Activated naive CD8-positive, alpha-beta T cell treated with anti-CD3 and anti-CD28 coated beads, Interleukin-2, amount 10 ng/mL, durations not matched to agents 7 days and 5 days (primary cell): ENCODE measurements at regions not wholly inside any gene's neighbourhood (a gene's known extent, or its start where the extent isn't known, plus 50 kb on each side); places are given as distances from the start of the nearest gene placed in this dataset.

Source experiments
- ATAC-seq: fragments of 150-1000 bp; cut with Tn5 transposase; one replicate; pipeline ENCODE4 v1.10.0; 2021; ENCODE audit warnings: low read depth, moderate library complexity
- POLR2A ChIA-PET: fragments of 350-600 bp; sonication (Branson Sonifier 250); formaldehyde crosslinking; loops from one replicate; lab custom pipeline; 2021; ENCODE audit warnings: antibody characterized with exemption; lab: Charles Lee
- DNase-seq: peaks from one replicate; pipeline ENCODE4 v3.0.0; 2021
- H3K27ac Mint-ChIP-seq: one replicate; pipeline ENCODE4 v1.8.0; 2022; ENCODE audit warnings: mild to moderate bottlenecking, mixed read lengths
- H3K27me3 Mint-ChIP-seq: one replicate; pipeline ENCODE4 v1.8.0; 2022; ENCODE audit warnings: mild to moderate bottlenecking, moderate library complexity, mixed read lengths
- H3K36me3 Mint-ChIP-seq: one replicate; pipeline ENCODE4 v1.8.0; 2021; ENCODE audit warnings: mild to moderate bottlenecking, mixed read lengths
- H3K4me1 Mint-ChIP-seq: one replicate; pipeline ENCODE4 v1.8.0; 2021; ENCODE audit warnings: mixed read lengths
- H3K4me3 Mint-ChIP-seq: one replicate; pipeline ENCODE4 v1.8.0; 2022; ENCODE audit warnings: mild to moderate bottlenecking, moderate library complexity, mixed read lengths
- H3K9me3 Mint-ChIP-seq: one replicate; pipeline ENCODE4 v1.8.0; 2021; ENCODE audit warnings: mixed read lengths

DNA sequence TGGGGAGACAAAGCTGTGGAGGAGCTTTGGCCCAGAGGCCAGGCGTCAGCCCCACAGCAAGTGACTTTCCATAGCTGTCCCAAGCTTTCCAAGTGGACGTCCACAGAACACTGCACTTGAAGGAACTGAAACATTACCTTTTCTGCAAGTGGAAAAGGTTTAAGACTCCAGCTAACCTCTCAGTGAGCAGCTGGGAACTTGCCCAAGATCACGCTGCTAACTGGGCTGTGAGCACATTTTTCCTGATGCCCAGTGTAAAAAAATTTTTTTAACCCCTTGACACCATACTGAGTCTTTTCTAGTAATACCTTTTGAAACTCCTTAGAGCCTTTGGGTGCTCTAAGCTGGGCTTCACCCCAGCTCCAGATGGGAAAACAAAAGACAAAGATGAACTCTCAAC lies 256.7 kb downstream of the HAUS1 start:
- no peak overlapping the region for H3K27ac Mint-ChIP-seq
- ATAC-seq (no peak), DNase-seq (no peak)
- POLR2A ChIA-PET = no interaction called here
- no peaks in the 10 kb centered on the region for H3K4me1 Mint-ChIP-seq
- H3K27me3 Mint-ChIP-seq = no peaks in the 10 kb centered on the region
- H3K36me3 Mint-ChIP-seq = no peaks in the 10 kb centered on the region
- H3K4me3 Mint-ChIP-seq = no peak overlapping the region
- no peaks in the 10 kb centered on the region for H3K9me3 Mint-ChIP-seq

DNA sequence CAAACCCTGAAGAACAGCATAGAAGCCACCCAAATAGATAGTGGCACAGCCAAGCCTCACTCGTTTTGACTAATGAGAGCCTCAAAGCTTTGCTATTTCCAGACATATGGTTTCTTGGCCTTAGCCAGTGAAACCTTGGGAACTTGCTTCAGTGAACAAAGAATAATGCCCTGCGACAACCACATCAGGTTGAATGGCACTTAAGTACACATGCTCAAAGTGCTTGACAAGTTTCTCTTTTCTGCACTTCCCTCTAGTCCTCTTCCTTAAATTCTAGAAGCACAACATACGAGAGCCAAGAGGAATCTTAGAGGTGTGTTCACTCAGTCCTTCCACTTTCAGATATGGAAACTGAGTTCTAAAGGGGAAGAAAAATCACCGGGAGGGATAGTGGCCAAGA lies 258.3 kb downstream of the HAUS1 start:
- DNase-seq (no peak), ATAC-seq (no peak)
- Mint-ChIP-seq H3K4me3 (no peak overlapping the region), H3K27ac (no peak overlapping the region), H3K4me1 (no peaks in the 10 kb centered on the region), H3K9me3 (no peaks in the 10 kb centered on the region), H3K36me3 (no peaks in the 10 kb centered on the region), H3K27me3 (no peaks in the 10 kb centered on the region)
- POLR2A ChIA-PET = no interaction called here

DNA sequence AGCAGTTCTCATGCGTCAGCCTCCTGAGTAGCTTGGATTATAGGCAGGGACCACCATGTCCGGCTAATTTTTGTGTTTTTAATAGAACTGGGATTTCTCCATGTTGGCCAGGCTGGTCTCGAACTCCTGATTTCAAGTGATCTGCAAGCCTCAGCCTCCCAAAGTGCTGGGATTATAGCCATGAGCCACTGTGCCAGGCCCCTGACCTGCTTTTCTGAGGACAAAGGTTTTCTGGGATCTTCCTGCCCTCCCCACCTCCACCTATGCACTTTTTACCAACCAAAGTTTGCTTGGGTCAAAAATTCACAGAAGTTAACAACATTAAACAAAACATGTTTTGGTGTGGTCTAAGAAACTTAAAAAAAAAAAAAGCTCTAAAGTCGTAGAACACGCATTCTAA lies 259.9 kb downstream of the HAUS1 start:
- H3K27ac Mint-ChIP-seq = no peak overlapping the region
- H3K27me3 Mint-ChIP-seq = no peaks in the 10 kb centered on the region
- no peaks in the 10 kb centered on the region for H3K36me3 Mint-ChIP-seq
- no peak overlapping the region for H3K4me3 Mint-ChIP-seq
- ATAC-seq = no peak
- POLR2A ChIA-PET = interaction anchor here (0.6 kb wide), 1 partner anchor 784 kb away, joined by 3 read pairs; no protein-coding TSS in a partner anchor
- DNase-seq = no peak
- no peaks in the 10 kb centered on the region for H3K4me1 Mint-ChIP-seq
- no peaks in the 10 kb centered on the region for H3K9me3 Mint-ChIP-seq

DNA sequence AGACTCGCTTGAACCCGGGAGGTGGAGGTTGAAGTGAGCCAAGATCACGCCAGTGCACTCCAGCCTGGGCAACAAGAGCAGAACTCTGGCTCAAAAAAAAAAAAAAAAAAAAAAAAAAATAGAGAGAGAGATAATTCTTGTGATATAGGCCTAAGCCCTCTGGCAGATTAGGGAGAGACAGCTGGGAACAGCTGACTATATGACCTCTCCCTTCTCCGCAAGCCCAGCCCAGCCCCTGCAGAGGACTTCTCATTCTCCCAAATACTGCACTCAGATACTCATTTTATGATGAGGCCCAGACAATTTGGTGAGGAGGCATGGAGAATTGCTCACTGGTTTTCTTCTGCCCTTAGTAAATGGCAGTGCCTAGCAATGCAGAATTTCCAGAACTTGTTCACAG lies 262.0 kb downstream of the HAUS1 start:
- H3K9me3 Mint-ChIP-seq = no peaks in the 10 kb centered on the region
- no peaks in the 10 kb centered on the region for H3K27me3 Mint-ChIP-seq
- POLR2A ChIA-PET = no interaction called here

DNA sequence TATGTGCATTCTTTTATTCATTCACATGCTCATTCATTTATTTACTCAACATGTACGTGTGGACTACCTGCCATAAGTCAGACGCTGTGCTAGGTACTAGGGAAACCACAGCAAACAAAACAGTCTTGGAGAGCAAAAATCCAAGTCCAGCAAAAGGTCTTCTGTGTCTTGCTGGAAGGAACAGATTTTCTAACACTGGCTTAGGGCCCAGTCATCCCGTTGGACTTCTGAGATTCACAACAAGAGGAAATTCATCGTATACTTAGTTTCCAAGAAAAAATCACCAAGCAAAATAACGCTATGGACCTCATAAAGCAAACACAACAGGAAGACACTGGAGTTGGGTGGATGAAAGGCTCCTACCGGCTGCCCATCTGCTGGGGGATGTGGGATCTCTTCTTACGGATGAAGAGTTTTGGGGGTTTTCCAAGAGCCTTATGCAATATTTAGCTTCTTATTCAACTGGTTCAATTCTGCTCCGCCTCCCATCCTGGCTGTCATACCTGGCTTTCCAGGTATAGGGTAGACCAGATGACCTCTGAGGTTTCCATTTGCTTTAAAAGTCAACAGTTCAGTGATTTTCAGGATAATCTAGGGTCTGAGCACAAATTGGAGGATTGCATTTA lies 262.7 kb downstream of the HAUS1 start:
- Mint-ChIP-seq H3K4me1 (no peaks in the 10 kb centered on the region), H3K27me3 (no peaks in the 10 kb centered on the region), H3K9me3 (no peaks in the 10 kb centered on the region), H3K4me3 (no peak overlapping the region), H3K36me3 (no peaks in the 10 kb centered on the region), H3K27ac (no peak overlapping the region)
- DNase-seq (no peak), ATAC-seq (no peak)
- POLR2A ChIA-PET = no interaction called here

More for the DNA sequence above, 262.0 kb downstream of the HAUS1 start:
- H3K4me1 Mint-ChIP-seq = no peaks in the 10 kb centered on the region
- no peak for ATAC-seq
- H3K4me3 Mint-ChIP-seq = no peak overlapping the region
- H3K27ac Mint-ChIP-seq = no peak overlapping the region
- no peaks in the 10 kb centered on the region for H3K36me3 Mint-ChIP-seq
- DNase-seq = no peak

DNA sequence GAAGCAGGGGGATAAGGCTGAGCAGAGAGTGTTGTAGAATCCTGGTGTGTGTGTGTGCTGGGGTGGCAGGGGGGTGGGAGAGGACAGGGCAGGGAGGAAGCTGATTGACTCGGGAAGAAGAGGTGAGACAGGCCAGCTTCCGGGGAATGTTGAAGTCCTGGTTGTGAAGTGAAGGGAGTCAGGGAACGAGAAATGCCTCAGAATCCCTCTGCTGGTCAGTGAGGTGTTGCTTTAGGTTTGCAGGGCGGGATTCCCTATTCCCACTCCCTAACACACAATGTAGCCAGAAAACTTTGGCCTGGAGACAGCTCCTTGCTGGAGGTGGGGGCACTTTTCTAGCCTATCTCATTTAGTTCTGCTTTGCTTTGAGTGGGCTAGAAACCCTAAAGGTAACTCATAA lies 265.1 kb downstream of the HAUS1 start:
- no peak overlapping the region for H3K27ac Mint-ChIP-seq
- no peaks in the 10 kb centered on the region for H3K9me3 Mint-ChIP-seq
- no peak overlapping the region for H3K4me3 Mint-ChIP-seq
- no peaks in the 10 kb centered on the region for H3K36me3 Mint-ChIP-seq
- no peaks in the 10 kb centered on the region for H3K4me1 Mint-ChIP-seq
- ATAC-seq (no peak), DNase-seq (no peak)
- no peaks in the 10 kb centered on the region for H3K27me3 Mint-ChIP-seq
- POLR2A ChIA-PET = no interaction called here

DNA sequence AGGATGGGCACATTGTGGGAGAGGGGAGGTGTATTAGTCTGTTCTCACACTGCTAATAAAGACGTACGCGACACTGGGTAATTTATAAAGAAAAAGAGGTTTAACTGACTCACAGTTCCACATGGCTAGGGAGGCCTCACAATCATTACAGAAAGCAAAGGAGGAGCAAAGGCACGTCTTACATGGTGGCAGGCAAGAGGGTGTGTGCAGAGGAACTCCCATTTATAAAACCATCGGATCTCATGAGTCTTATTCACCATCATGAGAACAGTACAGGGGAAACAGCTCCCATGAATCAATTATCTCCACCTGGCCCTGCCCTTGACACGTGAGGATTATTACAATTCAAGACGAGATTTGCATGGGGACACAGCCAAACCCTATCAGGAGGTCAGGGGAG lies 266.7 kb downstream of the HAUS1 start:
- Mint-ChIP-seq H3K4me3 (no peak overlapping the region), H3K27me3 (no peaks in the 10 kb centered on the region), H3K36me3 (no peaks in the 10 kb centered on the region), H3K27ac (no peak overlapping the region), H3K4me1 (no peaks in the 10 kb centered on the region), H3K9me3 (no peaks in the 10 kb centered on the region)
- POLR2A ChIA-PET = no interaction called here
- ATAC-seq (no peak), DNase-seq (no peak)

DNA sequence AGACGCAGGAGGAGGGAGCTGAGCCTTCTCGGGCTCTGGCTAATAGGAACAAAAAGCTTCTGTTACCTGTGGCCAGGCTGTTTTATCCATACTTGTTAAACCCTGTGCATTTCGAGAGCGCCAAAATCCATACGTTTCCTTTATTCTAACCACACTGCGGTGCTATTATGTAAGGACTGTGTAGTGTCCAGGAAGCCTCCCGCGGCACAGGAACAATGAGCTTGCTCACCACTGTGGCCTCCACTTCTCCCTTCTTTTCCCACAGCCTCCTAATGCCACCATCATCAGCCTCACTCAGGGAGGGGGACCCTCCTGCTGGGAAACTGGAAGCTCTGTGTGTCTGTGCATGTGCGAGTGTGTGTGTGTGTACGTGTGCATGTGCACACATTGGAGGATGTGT lies 268.5 kb downstream of the HAUS1 start:
- POLR2A ChIA-PET = no interaction called here
- Mint-ChIP-seq H3K27ac (no peak overlapping the region), H3K36me3 (no peaks in the 10 kb centered on the region), H3K4me3 (no peak overlapping the region), H3K4me1 (peaks cover 8% of the 10 kb centered on the region), H3K27me3 (no peaks in the 10 kb centered on the region), H3K9me3 (no peaks in the 10 kb centered on the region)
- ATAC-seq (no peak), DNase-seq (no peak)

DNA sequence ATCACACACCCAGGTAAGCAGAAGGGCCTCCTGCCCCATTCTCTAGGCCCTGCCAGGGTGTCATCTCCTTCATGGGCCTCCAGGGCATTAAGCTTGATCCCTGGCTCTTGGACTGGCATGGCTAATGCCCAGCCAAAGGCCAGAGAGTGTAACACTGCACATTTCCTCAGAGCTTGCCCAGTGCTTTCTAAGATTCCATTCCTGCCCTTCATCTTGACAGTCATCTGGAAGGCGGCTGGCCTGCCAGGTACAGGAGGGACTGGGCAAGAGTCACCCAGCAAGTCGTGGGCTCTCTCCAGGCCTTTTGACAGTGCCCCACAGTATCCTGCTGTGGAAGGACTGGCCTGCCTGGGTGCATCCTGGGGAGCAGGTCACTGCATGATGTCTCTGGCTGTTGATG lies 268.9 kb downstream of the HAUS1 start:
- H3K36me3 Mint-ChIP-seq = no peaks in the 10 kb centered on the region
- H3K27ac Mint-ChIP-seq = no peak overlapping the region
- peaks cover 8% of the 10 kb centered on the region for H3K4me1 Mint-ChIP-seq
- H3K4me3 Mint-ChIP-seq = no peak overlapping the region
- H3K27me3 Mint-ChIP-seq = no peaks in the 10 kb centered on the region
- ATAC-seq = no peak
- no peak for DNase-seq
- POLR2A ChIA-PET = no interaction called here
- H3K9me3 Mint-ChIP-seq = no peaks in the 10 kb centered on the region

DNA sequence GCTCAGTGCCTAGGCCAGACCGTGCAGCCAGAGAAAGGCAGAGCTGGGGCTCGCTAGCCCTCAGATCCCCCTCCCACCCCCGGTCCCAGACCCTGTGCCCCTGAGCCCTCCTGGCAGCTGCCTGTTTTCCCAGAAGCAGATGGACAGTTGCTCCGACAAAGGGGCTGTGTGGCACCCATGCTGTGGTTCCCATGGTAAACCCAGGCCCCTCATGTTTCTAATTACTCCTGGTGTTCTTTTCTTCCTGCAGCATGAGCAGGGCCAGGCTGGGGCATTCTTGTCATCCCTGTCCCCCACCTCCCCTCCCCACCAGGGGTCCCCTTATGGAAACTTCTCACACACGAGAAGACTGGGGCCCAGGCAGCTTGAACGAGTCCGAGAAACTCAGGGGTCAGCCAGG lies 269.6 kb downstream of the HAUS1 start:
- Mint-ChIP-seq H3K4me3 (no peak overlapping the region), H3K27me3 (no peaks in the 10 kb centered on the region), H3K36me3 (no peaks in the 10 kb centered on the region), H3K4me1 (peaks cover 8% of the 10 kb centered on the region), H3K9me3 (no peaks in the 10 kb centered on the region), H3K27ac (no peak overlapping the region)
- ATAC-seq (no peak), DNase-seq (no peak)
- POLR2A ChIA-PET = no interaction called here

DNA sequence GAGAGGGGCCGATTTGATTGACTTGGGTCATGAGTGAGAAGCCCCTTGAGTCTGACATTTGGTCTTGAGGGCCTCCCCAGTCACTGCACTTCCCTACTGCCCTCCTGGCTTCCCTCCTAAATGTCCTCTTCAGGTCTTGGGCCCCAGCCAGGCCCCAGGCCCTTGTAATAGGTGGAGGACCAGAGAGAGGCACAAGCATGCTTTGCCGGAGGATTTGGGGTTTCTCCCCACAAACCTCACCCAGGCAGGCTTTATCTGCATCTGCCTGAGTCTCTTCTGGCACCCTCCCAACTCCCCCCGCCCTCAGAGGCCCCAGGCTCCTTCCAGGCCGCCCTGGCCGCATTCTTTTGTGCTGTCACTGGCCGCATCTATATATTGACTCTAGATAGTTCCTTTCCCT lies 270.7 kb downstream of the HAUS1 start:
- Mint-ChIP-seq H3K9me3 (no peaks in the 10 kb centered on the region), H3K27ac (no peak overlapping the region), H3K4me3 (no peak overlapping the region), H3K27me3 (no peaks in the 10 kb centered on the region), H3K36me3 (no peaks in the 10 kb centered on the region), H3K4me1 (peaks cover 8% of the 10 kb centered on the region)
- DNase-seq (no peak), ATAC-seq (no peak)
- POLR2A ChIA-PET = no interaction called here

DNA sequence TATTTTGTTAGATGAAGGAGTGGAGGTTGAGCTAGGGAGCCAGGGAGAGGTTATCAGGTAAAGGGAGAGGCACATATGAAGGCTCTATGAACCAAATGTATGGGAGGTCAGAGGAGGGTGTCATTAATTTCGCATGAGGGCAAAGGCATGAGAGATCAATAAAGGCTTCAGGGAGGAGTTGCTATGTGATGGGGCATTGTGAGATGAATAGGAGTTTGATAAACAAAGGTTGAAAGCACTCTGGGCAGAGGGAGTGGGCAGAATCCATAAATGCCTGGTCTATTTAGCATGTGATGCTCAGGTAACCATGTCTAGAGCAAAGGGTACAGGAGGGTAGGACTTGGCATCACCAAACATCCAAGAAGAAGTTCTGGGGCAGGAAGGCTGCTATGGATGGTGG lies 273.4 kb downstream of the HAUS1 start:
- H3K36me3 Mint-ChIP-seq = no peaks in the 10 kb centered on the region
- peaks cover 8% of the 10 kb centered on the region for H3K4me1 Mint-ChIP-seq
- ATAC-seq (no peak), DNase-seq (no peak)
- peaks cover 5% of the 10 kb centered on the region for H3K27me3 Mint-ChIP-seq
- H3K27ac Mint-ChIP-seq = no peak overlapping the region
- no peaks in the 10 kb centered on the region for H3K9me3 Mint-ChIP-seq
- H3K4me3 Mint-ChIP-seq = no peak overlapping the region
- POLR2A ChIA-PET = no interaction called here

DNA sequence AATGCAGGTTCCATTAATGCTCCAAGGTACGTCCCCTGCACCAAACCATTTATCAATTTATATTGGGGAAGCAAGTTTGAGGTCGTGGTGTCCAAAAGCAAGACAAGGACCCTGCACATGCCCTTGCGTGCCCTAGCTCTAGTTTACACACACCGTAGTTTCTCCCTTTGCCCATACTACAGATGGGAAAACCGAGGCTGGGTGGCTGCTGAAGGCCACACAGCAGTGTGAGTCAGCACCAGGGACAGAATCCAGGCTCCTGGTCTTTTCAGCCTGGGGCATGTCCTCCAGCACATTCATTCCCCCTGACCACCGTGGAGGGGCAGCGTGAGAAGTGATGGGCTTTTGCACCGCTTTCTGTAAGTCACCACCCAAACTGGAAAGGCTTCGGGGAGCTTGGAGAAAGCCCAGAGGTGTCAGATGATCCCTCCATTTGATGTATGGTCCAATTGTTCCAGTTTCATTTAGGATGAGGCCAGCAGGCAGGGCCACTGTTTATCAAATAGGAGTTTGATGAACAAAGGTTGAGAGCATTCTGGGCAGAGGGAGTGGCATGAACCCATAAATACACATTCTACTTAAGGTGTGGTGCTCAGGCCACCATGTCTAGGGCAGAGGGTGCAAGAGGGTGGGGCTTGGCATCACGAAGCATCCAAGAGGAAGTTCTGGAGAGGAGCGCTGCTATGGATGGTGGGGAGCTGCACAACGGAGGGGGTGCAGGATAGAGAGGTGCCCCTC lies 274.1 kb downstream of the HAUS1 start:
- POLR2A ChIA-PET = no interaction called here
- no peak overlapping the region for H3K4me3 Mint-ChIP-seq
- ATAC-seq (no peak), DNase-seq (no peak)
- peaks cover 5% of the 10 kb centered on the region for H3K27me3 Mint-ChIP-seq
- H3K27ac Mint-ChIP-seq = no peak overlapping the region
- H3K9me3 Mint-ChIP-seq = no peaks in the 10 kb centered on the region
- H3K36me3 Mint-ChIP-seq = no peaks in the 10 kb centered on the region
- peaks cover 8% of the 10 kb centered on the region for H3K4me1 Mint-ChIP-seq

DNA sequence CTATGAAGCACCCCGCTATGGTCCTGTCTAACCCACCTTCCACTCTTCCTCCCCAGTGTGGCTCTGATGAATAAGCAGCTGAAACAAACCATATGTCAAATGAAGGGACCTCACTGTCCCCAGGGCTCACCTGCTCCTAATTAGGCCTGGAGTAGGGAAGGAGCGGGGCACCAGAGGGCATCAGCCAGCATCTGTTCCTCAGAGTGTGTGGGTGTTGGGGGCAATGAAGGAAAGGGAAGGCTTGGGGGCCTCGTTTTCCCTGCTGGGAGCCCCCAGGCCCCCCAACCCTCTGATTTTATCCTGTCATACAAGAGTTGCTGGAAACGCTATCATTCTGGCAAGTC lies 274.7 kb downstream of the HAUS1 start:
- no peaks in the 10 kb centered on the region for H3K9me3 Mint-ChIP-seq
- no peak for DNase-seq
- no peaks in the 10 kb centered on the region for H3K36me3 Mint-ChIP-seq
- POLR2A ChIA-PET = no interaction called here
- no peak overlapping the region for H3K4me3 Mint-ChIP-seq
- peaks cover 8% of the 10 kb centered on the region for H3K4me1 Mint-ChIP-seq
- peaks cover 5% of the 10 kb centered on the region for H3K27me3 Mint-ChIP-seq
- H3K27ac Mint-ChIP-seq = no peak overlapping the region
- no peak for ATAC-seq
